GM20000 (cell line): ENCODE measurements at regions not wholly inside any gene's neighbourhood (a gene's known extent, or its start where the extent isn't known, plus 50 kb on each side); places are given as distances from the start of the nearest gene placed in this dataset.
"Not testable (repeated sequence)": the region's sequence is repeated elsewhere in the genome, so short reads cannot be mapped to it uniquely, and the experiment has no call there.

Experiments used
- DNase-seq: peaks from one replicate; pipeline ENCODE4 v3.0.0; 2012; ENCODE audit warnings: low spot score
- TF ChIP-seq, protein P1 (sequence below): IDR thresholded peaks from 2 replicates; pipeline ENCODE4 v1.5.1; 2012; ENCODE audit warnings: mild to moderate bottlenecking, control low read depth; ENCODE audit errors: extremely low read depth, missing control alignments

DNA sequence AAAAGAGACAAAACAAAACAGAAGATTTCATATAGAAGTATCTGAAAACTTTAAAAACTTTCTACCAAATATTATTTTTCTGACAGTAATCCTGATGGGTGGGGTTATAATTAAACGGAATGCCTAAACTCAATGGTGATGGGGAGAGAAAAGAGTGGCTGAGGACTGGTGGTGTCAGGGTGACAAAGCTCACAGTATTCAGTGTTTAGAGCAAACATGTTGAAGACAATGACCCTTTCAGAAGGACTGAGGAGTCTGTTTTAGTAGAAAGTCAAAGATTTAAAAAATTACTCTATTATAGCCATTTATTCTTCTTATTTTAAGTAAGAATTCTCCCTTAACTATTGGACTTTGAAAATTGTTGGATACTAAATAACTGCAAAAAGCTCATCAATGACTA lies 1144.0 kb downstream of the TAF11L14 start:
- TF ChIP-seq, protein P1, sequence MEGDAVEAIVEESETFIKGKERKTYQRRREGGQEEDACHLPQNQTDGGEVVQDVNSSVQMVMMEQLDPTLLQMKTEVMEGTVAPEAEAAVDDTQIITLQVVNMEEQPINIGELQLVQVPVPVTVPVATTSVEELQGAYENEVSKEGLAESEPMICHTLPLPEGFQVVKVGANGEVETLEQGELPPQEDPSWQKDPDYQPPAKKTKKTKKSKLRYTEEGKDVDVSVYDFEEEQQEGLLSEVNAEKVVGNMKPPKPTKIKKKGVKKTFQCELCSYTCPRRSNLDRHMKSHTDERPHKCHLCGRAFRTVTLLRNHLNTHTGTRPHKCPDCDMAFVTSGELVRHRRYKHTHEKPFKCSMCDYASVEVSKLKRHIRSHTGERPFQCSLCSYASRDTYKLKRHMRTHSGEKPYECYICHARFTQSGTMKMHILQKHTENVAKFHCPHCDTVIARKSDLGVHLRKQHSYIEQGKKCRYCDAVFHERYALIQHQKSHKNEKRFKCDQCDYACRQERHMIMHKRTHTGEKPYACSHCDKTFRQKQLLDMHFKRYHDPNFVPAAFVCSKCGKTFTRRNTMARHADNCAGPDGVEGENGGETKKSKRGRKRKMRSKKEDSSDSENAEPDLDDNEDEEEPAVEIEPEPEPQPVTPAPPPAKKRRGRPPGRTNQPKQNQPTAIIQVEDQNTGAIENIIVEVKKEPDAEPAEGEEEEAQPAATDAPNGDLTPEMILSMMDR = no peak
- DNase-seq = no peak

DNA sequence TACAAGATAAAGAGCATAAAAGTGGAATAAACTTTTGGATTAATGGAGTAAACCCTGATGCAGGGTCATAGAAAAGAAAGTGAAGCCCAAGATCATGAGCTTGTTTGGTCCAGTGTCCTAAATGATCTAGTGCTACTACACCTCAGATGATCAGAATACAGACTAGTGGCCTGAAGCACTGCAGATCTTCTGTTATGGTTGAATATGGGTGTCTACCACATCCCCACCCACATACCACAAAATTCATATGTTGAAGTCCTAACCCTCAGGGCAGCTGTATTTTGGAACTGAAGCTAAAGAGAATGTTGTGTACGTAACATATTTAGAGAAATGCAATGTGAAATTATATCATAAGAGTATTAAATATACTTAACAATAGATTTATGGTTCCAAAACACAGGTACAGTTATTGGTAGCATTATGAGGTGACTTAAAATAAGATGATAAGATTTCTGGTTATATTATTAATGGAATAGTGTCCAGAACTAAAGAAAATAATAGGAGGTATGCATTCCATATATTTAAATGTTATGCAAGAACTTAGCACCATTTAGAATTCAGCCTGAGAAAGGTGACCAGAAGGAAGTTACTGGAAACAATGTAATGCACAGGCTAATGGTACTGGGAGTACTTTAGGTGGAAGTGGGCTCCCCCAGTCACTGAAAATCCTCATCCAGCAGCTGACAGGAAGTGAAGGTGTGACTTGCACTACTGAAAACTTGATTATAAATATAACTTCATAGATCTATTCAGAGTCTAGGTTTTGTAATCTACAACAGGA lies 1155.1 kb downstream of the TAF11L14 start:
- TF ChIP-seq, protein P1 = no peak
- DNase-seq = no peak

DNA sequence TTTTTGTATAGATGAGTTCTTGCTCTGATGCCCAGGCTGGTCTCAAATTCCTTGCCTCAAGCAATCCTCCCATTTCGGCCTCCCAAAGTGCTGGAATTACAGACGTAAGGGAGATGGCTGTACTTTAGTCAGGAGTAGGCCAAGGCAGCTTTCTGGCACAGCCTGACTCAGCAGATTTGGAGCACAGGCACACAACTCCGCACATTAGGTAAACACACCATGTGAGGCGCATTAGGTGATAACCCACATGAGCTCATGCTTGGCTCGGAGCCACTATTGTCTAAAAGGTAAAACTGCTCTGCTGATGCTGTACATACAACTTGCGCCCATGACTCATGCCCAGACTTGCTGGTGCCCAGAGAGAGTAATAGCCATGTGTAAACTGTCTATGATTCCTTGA lies 1157.9 kb downstream of the TAF11L14 start:
- DNase-seq = no peak
- TF ChIP-seq, protein P1 = no peak

DNA sequence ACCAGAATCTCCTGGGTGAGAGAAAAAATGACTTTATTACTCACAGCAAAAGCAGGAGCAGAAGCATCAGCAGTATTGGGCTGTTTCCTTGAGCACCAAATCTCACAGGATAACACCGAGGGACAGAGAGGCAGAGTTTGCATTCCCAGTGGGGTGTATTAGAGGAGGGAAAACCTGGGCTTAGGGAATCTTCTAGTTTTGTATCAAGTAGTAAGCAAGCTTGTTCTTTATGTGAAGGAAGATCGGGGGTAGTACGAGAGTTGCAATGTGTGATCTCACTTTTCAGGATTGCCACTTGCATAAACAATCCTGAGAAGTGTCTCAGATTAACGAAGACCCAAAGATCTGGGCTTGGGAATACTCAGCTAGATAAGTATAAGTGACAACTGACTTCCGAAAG lies 1163.0 kb downstream of the TAF11L14 start:
- no peak for DNase-seq

DNA sequence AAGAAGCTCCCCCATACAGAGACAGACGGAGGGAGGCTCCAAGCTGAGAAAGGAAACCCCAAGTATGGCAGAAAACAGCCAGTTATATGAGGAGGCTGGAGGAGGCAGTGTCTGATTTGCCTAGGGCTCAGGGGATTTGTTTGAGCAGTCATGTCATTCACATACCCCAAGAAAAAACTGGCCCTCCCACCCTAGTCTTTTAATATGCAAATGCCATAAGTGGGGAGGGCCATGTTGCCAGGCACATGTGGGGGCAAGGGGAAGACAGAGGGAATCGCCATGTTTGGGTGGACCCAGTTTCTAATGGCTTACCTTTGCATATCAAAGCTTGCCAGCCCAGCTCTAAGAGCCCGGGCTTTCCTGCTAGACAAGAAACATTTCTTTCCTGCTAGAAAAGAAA lies 1163.8 kb downstream of the TAF11L14 start:
- TF ChIP-seq, protein P1 = no peak
- DNase-seq = no peak

More for the DNA sequence above, 1163.0 kb downstream of the TAF11L14 start:
- TF ChIP-seq, protein P1 = no peak

DNA sequence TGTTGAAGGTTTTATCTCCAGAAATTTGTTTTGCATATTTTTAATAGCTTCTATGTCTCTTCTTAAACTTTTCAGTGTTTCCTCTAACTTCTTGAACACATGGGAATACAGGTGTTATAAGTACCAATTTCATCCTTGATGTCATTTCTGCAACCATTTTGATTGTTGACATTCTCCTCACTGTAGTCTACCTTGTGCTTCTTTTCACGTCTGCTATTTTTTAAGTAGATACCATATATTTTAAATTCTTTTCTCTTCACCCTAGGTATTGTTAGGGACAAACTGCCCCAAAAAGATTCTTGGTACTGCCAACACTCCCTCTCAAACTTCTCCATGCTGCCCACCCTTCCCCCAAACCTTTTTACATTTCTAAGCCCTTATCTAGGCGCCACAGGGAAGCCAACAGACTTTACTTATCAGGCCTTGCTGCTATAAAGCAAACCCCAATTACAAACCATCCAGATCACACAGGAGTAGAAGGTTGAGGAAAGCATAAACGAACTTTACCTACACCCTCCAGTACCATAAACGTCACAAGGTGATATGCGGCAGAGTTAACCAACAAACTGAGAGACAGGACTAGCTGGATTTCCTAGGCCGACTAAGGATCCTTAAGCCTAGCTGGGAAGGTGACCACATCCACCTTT lies 1165.3 kb downstream of the TAF11L14 start:
- TF ChIP-seq, protein P1 = no peak
- DNase-seq = no peak

DNA sequence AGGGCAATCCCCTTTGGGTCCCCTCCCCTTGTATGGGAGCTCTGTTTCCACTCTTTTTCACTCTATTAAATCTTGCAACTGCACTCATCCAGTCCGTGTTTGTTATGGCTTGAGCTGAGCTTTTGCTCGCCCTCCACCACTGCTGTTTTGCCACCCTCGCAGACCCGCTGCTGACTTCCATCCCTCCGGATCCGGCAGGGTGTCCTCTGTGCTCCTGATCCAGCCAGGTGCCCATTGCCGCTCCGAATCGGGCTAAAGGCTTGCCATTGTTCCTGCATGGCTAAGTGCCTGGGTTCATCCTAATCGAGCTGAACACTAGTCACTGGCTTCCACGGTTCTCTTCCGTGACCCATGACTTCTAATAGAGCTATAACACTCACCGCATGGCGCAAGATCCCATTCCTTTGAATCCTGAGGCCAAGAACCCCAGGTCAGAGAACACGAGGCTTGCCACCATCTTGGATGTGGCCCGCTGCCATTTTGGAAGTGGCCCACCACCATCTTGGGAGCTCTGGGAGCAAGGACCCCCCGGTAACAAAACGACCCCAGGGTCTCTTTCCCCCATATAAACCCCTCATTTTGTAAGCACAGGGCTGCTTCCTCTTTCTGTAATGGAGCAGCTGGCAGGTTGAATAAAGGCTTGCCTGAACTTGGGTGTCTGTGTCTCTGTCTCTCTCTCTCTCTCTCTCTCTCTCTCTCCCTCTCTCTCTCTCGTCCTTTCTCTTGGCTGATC lies 1166.2 kb downstream of the TAF11L14 start:
- TF ChIP-seq, protein P1 = no peak
- no peak for DNase-seq

DNA sequence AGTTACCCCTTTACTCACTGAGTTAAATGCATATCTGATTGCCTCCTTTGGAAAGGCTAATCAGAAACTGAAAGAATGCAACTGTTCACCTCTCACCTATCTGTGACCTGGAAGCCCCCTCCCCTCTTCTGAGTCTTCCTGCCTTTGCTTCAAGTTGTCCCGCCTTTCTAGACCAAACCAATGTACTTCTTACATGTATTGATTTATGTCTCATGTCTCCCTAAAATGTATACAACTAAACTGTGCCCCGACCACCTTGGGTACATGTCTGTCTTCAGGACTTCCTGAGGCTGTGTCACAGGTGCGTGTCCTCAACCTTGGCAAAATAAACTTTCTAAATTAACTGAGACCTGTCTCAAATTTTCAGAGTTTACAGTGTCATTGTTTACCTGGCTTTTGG lies 1167.2 kb downstream of the TAF11L14 start:
- not testable (repeated sequence) for DNase-seq
